ENCODE measurements at regions not wholly inside any gene's neighbourhood (a gene's known extent, or its start where the extent isn't known, plus 50 kb on each side); places are given as distances from the start of the nearest gene placed in this dataset.

DNA sequence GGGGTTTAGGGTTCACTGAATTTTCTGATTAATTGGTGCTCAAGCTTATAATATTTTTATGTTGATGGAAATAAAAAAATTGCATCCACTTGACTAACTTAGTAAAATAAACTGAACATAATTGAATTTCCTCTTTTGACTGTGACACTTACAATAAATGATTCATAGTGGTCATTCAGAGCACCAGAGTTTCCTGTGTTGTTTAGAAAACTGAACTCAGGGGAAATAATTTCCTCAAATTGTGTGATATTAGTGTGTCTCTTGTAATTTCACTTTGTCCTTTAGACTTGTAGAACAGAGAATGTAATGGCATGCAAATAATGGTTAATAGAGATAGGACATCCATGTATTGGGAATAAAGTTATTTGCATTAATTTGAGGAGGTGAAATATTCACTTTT lies 319.7 kb upstream of the MAN1A1 start:
- TF ChIP-seq EP300 (IDR thresholded peaks at IDR 0.05): no peak
- TF ChIP-seq, protein P1, sequence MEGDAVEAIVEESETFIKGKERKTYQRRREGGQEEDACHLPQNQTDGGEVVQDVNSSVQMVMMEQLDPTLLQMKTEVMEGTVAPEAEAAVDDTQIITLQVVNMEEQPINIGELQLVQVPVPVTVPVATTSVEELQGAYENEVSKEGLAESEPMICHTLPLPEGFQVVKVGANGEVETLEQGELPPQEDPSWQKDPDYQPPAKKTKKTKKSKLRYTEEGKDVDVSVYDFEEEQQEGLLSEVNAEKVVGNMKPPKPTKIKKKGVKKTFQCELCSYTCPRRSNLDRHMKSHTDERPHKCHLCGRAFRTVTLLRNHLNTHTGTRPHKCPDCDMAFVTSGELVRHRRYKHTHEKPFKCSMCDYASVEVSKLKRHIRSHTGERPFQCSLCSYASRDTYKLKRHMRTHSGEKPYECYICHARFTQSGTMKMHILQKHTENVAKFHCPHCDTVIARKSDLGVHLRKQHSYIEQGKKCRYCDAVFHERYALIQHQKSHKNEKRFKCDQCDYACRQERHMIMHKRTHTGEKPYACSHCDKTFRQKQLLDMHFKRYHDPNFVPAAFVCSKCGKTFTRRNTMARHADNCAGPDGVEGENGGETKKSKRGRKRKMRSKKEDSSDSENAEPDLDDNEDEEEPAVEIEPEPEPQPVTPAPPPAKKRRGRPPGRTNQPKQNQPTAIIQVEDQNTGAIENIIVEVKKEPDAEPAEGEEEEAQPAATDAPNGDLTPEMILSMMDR (IDR thresholded peaks at IDR 0.05): no peak
- TF ChIP-seq POLR2AphosphoS5 (IDR thresholded peaks at IDR 0.05): no peak
- no peak for TF ChIP-seq POLR2A (IDR thresholded peaks at IDR 0.05)

All from gastroesophageal sphincter (tissue), 3 donors.